ENCODE measurements at regions not wholly inside any gene's neighbourhood (a gene's known extent, or its start where the extent isn't known, plus 50 kb on each side); places are given as distances from the start of the nearest gene placed in this dataset.

GRCh38 chr11:110032957-110033570, 60.1 kb upstream of the ZC3H12C start:
- no peak for DNase-seq

GRCh38 chr11:110034806-110035205, 58.4 kb upstream of the ZC3H12C start:
- DNase-seq, result no peak

- DNase-seq, result no peak
Observed at GRCh38 chr11:110035357-110035756, 57.8 kb upstream of the ZC3H12C start.

- DNase-seq, result no peak
Observed at GRCh38 chr11:110038201-110038600, 55.0 kb upstream of the ZC3H12C start.

Measured in activated effector memory CD4-positive, alpha-beta T cell treated with anti-CD3 and anti-CD28 coated beads, Interleukin-2, amount 50 U/mL, for 16 hours (primary cell).